PFSK-1 (cell line): ENCODE measurements at regions not wholly inside any gene's neighbourhood (a gene's known extent, or its start where the extent isn't known, plus 50 kb on each side); places are given as distances from the start of the nearest gene placed in this dataset.

Experiments
- FOXP2 ChIP-seq: optimal IDR thresholded peaks from 2 replicates; pipeline ENCODE3; 2011; ENCODE audit warnings: borderline replicate concordance, control low read depth, inconsistent platforms; ENCODE audit not compliant: insufficient read depth; ENCODE audit errors: extremely low read length, extremely low read depth
- POLR2AphosphoS5 ChIP-seq: IDR thresholded peaks from 2 replicates; pipeline ENCODE4 v1.6.1; 2012; ENCODE audit warnings: low read depth, mild to moderate bottlenecking, control low read depth, low read length, moderate library complexity
- SIN3A ChIP-seq: IDR thresholded peaks from 2 replicates; pipeline ENCODE4 v1.6.1; 2012; ENCODE audit warnings: mild to moderate bottlenecking, low read length, moderate library complexity, borderline replicate concordance; ENCODE audit not compliant: insufficient read depth
- TAF1 ChIP-seq: IDR thresholded peaks from 2 replicates; pipeline ENCODE4 v1.6.1; 2012; ENCODE audit warnings: low read length, control low read depth, borderline replicate concordance; ENCODE audit not compliant: insufficient read depth
- TF ChIP-seq, protein P1 (sequence below), 2 experiments: IDR thresholded peaks; 2 replicates each; pipeline versions ENCODE4 v1.6.1 to v1.8.0; 2011 to 2012; ENCODE audit warnings: low read depth in 2 of 2, low read length in 2 of 2, control low read depth in 1 of 2, inconsistent platforms in 1 of 2, mild to moderate bottlenecking in 1 of 2, moderate library complexity in 1 of 2; ENCODE audit not compliant: insufficient read depth in 1 of 2

GRCh38 chr9:108275906-108276305 is 579.9 kb downstream of the ACTL7B start:
- TF ChIP-seq SIN3A (no peak), TAF1 (no peak), POLR2AphosphoS5 (no peak), FOXP2 (no peak)
- TF ChIP-seq, protein P1, sequence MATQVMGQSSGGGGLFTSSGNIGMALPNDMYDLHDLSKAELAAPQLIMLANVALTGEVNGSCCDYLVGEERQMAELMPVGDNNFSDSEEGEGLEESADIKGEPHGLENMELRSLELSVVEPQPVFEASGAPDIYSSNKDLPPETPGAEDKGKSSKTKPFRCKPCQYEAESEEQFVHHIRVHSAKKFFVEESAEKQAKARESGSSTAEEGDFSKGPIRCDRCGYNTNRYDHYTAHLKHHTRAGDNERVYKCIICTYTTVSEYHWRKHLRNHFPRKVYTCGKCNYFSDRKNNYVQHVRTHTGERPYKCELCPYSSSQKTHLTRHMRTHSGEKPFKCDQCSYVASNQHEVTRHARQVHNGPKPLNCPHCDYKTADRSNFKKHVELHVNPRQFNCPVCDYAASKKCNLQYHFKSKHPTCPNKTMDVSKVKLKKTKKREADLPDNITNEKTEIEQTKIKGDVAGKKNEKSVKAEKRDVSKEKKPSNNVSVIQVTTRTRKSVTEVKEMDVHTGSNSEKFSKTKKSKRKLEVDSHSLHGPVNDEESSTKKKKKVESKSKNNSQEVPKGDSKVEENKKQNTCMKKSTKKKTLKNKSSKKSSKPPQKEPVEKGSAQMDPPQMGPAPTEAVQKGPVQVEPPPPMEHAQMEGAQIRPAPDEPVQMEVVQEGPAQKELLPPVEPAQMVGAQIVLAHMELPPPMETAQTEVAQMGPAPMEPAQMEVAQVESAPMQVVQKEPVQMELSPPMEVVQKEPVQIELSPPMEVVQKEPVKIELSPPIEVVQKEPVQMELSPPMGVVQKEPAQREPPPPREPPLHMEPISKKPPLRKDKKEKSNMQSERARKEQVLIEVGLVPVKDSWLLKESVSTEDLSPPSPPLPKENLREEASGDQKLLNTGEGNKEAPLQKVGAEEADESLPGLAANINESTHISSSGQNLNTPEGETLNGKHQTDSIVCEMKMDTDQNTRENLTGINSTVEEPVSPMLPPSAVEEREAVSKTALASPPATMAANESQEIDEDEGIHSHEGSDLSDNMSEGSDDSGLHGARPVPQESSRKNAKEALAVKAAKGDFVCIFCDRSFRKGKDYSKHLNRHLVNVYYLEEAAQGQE (IDR thresholded peaks at IDR 0.05; ENCODE audit: insufficient read depth in 1 of 2, low read depth in 2 of 2, low read length in 2 of 2) = no peak

GRCh38 chr9:108274971-108275370 is 580.8 kb downstream of the ACTL7B start:
- TF ChIP-seq TAF1 (no peak), SIN3A (no peak)
- TF ChIP-seq, protein P1 (IDR thresholded peaks at IDR 0.05; ENCODE audit: insufficient read depth in 1 of 2, low read depth in 2 of 2, low read length in 2 of 2) = no peak

GRCh38 chr9:108273988-108274387 is 581.8 kb downstream of the ACTL7B start:
- TF ChIP-seq SIN3A = no peak
- TF ChIP-seq, protein P1 (IDR thresholded peaks at IDR 0.05; ENCODE audit: insufficient read depth in 1 of 2, low read depth in 2 of 2, low read length in 2 of 2) = no peak
- TF ChIP-seq POLR2AphosphoS5 = no peak
- no peak for TF ChIP-seq FOXP2
- no peak for TF ChIP-seq TAF1

- TF ChIP-seq POLR2AphosphoS5 = no peak
- no peak for TF ChIP-seq SIN3A
- TF ChIP-seq TAF1 = no peak
- TF ChIP-seq FOXP2 = no peak
- TF ChIP-seq, protein P1 (IDR thresholded peaks at IDR 0.05; ENCODE audit: insufficient read depth in 1 of 2, low read depth in 2 of 2, low read length in 2 of 2) = no peak
Observed at GRCh38 chr9:108272349-108272899, 583.4 kb downstream of the ACTL7B start.

- TF ChIP-seq, protein P1 (IDR thresholded peaks at IDR 0.05; ENCODE audit: insufficient read depth in 1 of 2, low read depth in 2 of 2, low read length in 2 of 2) = no peak
- no peak for TF ChIP-seq SIN3A
- no peak for TF ChIP-seq TAF1
- no peak for TF ChIP-seq POLR2AphosphoS5
- TF ChIP-seq FOXP2 = no peak
Observed at GRCh38 chr9:108271646-108272348, 584.0 kb downstream of the ACTL7B start.
